Small intestine (tissue), 7 donors: ENCODE measurements at regions not wholly inside any gene's neighbourhood (a gene's known extent, or its start where the extent isn't known, plus 50 kb on each side); places are given as distances from the start of the nearest gene placed in this dataset.

Source experiments
- DNase-seq, 2 donors: peaks; one replicate each; pipeline versions ENCODE4 v3.0.0 to v3.0.0-alpha.2; 2013
- FAIRE-seq: peaks from 2 replicates; lab custom pipeline; 2012; peaks lifted over from hg19 to GRCh38; lab: Jason Lieb, UNC
- H3K27ac ChIP-seq, 3 donors: one replicate each; pipeline ENCODE4 v1.5.1; 2013; ENCODE audit warnings: low read length in 2 of 3, mild to moderate bottlenecking in 2 of 3, control low read depth in 1 of 3, inconsistent platforms in 1 of 3, low read depth in 1 of 3, moderate library complexity in 1 of 3
- H3K27me3 ChIP-seq, 3 donors: one replicate each; pipeline ENCODE4 v1.6.1; 2013; ENCODE audit warnings: low read length in 3 of 3, inconsistent platforms in 1 of 3; ENCODE audit not compliant: control insufficient read depth in 3 of 3, insufficient read depth in 3 of 3
- H3K36me3 ChIP-seq, 3 donors: one replicate each; pipeline ENCODE4 v1.6.1; 2013; ENCODE audit warnings: low read length in 3 of 3, inconsistent platforms in 1 of 3, low read depth in 1 of 3, mild to moderate bottlenecking in 1 of 3, moderate library complexity in 1 of 3; ENCODE audit not compliant: control insufficient read depth in 3 of 3, insufficient read depth in 2 of 3
- H3K4me1 ChIP-seq, 3 donors: one replicate each; pipeline ENCODE4 v1.6.1; 2013; ENCODE audit warnings: low read length in 2 of 3, inconsistent platforms in 1 of 3, low read depth in 1 of 3, mild to moderate bottlenecking in 1 of 3, moderate library complexity in 1 of 3; ENCODE audit not compliant: control insufficient read depth in 3 of 3, insufficient read depth in 2 of 3
- H3K4me3 ChIP-seq, 3 donors: one replicate each; pipeline ENCODE4 v1.5.1; 2013; ENCODE audit warnings: low read length in 3 of 3, control low read depth in 1 of 3, inconsistent platforms in 1 of 3, low read depth in 1 of 3, mild to moderate bottlenecking in 1 of 3, moderate library complexity in 1 of 3
- H3K9me3 ChIP-seq, 2 donors: one replicate each; pipeline ENCODE4 v1.6.1; 2013; ENCODE audit warnings: low read depth in 1 of 2, low read length in 1 of 2; ENCODE audit not compliant: control insufficient read depth in 2 of 2, insufficient read depth in 1 of 2
- WGBS, 3 donors: extraction: QIAGEN DNeasy Blood & Tissue Kit; methylation state at CpG; one replicate each; pipeline ENCODE4 v1.1.7; 2013; 5-methylcytosine and 5-hydroxymethylcytosine counted together
- donor health status: healthy with polysubstance abuse.
- donor health status: control.
- donor health status: control.
- donor health status: Bipolar disorder and iron deficiency.
- donor health status: healthy.

DNA sequence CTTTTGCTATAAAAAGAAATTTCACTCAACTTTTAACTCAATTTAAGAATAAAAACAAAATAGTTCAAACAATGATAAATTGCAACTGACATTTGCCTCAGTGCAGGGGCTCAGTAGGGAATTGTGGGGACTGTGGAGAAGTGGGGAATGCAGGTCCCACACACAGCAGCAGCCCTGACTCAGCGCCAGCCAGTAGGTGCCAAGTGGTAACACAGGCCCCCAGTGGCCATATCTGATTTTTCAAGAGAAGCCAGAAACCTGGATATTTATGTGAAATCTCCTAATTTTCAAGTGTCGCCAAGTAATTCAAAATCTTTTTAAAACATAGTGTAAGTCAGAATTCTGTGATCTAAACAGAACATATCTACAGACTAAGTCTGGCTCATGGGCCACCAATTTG, 186.3 kb downstream of the EN1 start:
- WGBS, 3 donors = 93 to 96% (median 93%) methylated on average over 2 of the region's 2 CpGs
- no peak for FAIRE-seq
- no peaks in the 10 kb centered on the region for H3K36me3 ChIP-seq
- no peaks in the 10 kb centered on the region for H3K27me3 ChIP-seq
- no peak overlapping the region for H3K27ac ChIP-seq
- no peak for DNase-seq
- H3K9me3 ChIP-seq = no peaks in the 10 kb centered on the region
- H3K4me1 ChIP-seq = no peaks in the 10 kb centered on the region
- no peak overlapping the region for H3K4me3 ChIP-seq

DNA sequence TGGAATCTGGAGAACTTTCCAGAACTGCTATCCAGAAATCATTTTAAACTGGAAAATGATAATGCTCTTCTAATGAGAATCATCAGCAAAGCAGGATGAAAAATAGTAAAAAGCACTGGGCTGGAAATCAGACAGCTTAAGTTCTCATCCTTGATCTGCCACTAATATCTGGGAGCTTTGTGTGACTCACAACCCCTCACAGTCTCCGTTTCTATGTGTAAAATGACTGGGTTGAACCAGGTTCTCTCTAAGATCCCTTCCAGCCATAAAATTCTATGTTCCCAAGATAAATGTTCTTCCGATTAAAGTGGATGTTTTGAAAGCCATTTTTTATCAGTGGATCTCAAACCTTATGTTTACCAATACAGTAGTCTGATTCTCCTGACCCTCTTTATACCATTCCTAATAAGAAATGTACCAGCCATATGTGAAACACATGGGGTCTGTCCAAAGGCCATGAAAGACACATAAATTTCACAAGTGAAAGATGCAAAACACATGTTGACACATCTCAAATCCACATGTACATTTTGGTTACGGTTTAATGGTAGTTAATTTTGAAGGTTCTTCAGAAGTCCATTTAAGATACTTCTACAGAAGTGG, 188.8 kb downstream of the EN1 start:
- DNase-seq (no peak), FAIRE-seq (no peak)
- no peaks in the 10 kb centered on the region for H3K27me3 ChIP-seq
- peaks cover 0 to 2% (median 0%) of the 10 kb centered on the region in 3 donors for H3K4me1 ChIP-seq
- WGBS, 3 donors = 84 to 90% (median 87%) methylated on average over 3 of the region's 3 CpGs
- H3K9me3 ChIP-seq = no peaks in the 10 kb centered on the region
- H3K36me3 ChIP-seq = no peaks in the 10 kb centered on the region
- no peak overlapping the region for H3K27ac ChIP-seq
- H3K4me3 ChIP-seq = no peak overlapping the region

DNA sequence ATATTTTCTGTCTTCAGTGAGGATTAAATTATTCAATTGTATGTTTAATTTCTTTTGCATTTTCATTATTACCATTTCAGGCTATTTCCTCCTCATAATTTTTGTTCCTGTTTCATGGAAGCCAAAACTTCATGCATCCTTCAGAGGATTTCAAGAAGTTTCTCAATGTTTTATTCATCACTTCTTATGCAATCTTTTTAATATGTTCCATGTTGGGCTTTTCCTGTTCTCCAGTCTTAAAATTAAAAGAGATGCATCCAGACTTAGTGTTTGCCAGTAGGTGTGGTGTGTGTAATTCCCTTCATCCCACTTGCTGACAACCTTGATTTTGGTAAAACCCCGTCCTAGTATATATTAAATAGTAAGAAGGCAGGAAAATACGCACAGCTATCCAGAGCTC, 190.0 kb downstream of the EN1 start:
- Histone ChIP-seq H3K4me3 (no peak overlapping the region), H3K27ac (no peak overlapping the region), H3K4me1 (peaks cover 0 to 2% (median 0%) of the 10 kb centered on the region in 3 donors), H3K27me3 (no peaks in the 10 kb centered on the region), H3K9me3 (no peaks in the 10 kb centered on the region), H3K36me3 (no peaks in the 10 kb centered on the region)
- DNase-seq (no peak), FAIRE-seq (no peak)
- 82 to 89% (median 83%) methylated on average over 2 of the region's 2 CpGs for WGBS, 3 donors

GRCh38 chr2:118654945-118655344, 192.5 kb downstream of the EN1 start:
- no peaks in the 10 kb centered on the region for H3K36me3 ChIP-seq

DNA sequence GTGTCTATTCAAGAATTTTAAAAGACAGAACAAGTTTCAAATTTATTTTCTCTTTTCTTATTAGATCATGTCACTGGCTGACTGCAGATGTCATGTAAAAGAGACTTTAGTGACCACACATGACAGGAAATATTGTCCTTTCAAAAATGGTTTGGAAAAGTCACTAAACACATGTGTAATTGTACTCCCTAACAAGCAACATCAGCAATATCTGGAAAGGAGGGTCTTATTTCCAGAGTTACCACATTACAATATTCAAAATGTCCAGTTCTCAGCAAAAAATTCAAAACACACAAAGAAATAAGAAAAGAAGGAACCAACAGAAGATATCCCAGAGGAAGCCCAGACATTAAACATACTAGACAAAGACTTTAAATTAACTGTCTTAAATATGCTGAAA, 197.1 kb downstream of the EN1 start:
- H3K27me3 ChIP-seq = no peaks in the 10 kb centered on the region
- no peak for FAIRE-seq
- no peak for DNase-seq
- H3K27ac ChIP-seq = no peak overlapping the region
- peaks cover 0 to 2% of the 10 kb centered on the region in 2 donors for H3K9me3 ChIP-seq
- no peak overlapping the region for H3K4me3 ChIP-seq
- no peaks in the 10 kb centered on the region for H3K36me3 ChIP-seq
- H3K4me1 ChIP-seq = peaks cover 0 to 2% (median 0%) of the 10 kb centered on the region in 3 donors

More at GRCh38 chr2:118654945-118655344, 192.5 kb downstream of the EN1 start:
- no peaks in the 10 kb centered on the region for H3K27me3 ChIP-seq
- peaks cover 0 to 2% (median 0%) of the 10 kb centered on the region in 3 donors for H3K4me1 ChIP-seq
- 43 to 57% (median 48%) methylated on average over 1 of the region's 1 CpG for WGBS, 3 donors
- DNase-seq (no peak), FAIRE-seq (no peak)
- H3K9me3 ChIP-seq = peaks cover 0 to 2% of the 10 kb centered on the region in 2 donors
- no peak overlapping the region for H3K4me3 ChIP-seq
- H3K27ac ChIP-seq = no peak overlapping the region

- Histone ChIP-seq H3K36me3 (no peaks in the 10 kb centered on the region), H3K4me3 (no peak overlapping the region), H3K4me1 (no peaks in the 10 kb centered on the region), H3K9me3 (peaks cover 0 to 2% of the 10 kb centered on the region in 2 donors), H3K27ac (no peak overlapping the region), H3K27me3 (no peaks in the 10 kb centered on the region)
- FAIRE-seq (no peak), DNase-seq (no peak)
- WGBS, 3 donors = 73 to 79% (median 74%) methylated on average over 7 of the region's 7 CpGs
Observed at GRCh38 chr2:118645876-118646275, 201.6 kb downstream of the EN1 start.

GRCh38 chr2:118644190-118644589, 203.3 kb downstream of the EN1 start:
- FAIRE-seq (no peak), DNase-seq (no peak)
- Histone ChIP-seq H3K4me3 (no peak overlapping the region), H3K27me3 (no peaks in the 10 kb centered on the region), H3K4me1 (no peaks in the 10 kb centered on the region), H3K27ac (no peak overlapping the region), H3K9me3 (no peaks in the 10 kb centered on the region), H3K36me3 (no peaks in the 10 kb centered on the region)
- WGBS, 3 donors = 37 to 48% (median 46%) methylated on average over 4 of the region's 4 CpGs

DNA sequence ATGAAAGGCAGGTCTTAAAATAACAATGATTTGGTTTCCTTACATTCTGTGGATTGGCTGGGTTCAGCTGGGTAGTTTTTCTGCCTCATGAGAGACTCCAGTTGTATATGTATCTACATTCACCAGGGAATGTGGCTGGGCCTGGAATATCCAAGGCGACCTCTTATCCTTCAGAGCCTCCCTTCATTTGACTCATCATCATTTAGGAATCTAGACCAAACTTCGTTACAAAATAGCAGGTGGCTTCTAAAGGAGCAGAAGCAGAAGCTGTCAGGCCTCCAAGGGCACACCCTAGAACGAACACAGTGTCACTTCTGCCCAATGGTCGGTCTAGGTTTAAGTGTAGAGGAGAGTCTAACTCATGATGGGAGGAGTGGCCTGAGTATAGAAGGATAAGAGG, 204.2 kb downstream of the EN1 start:
- DNase-seq (no peak), FAIRE-seq (no peak)
- H3K9me3 ChIP-seq = no peaks in the 10 kb centered on the region
- H3K4me1 ChIP-seq = no peaks in the 10 kb centered on the region
- H3K27ac ChIP-seq = no peak overlapping the region
- WGBS, 3 donors = 70 to 78% (median 74%) methylated on average over 4 of the region's 4 CpGs
- H3K4me3 ChIP-seq = no peak overlapping the region
- no peaks in the 10 kb centered on the region for H3K36me3 ChIP-seq
- H3K27me3 ChIP-seq = no peaks in the 10 kb centered on the region

- Histone ChIP-seq H3K4me1 (no peaks in the 10 kb centered on the region), H3K4me3 (no peak overlapping the region), H3K36me3 (no peaks in the 10 kb centered on the region), H3K27ac (no peak overlapping the region), H3K27me3 (no peaks in the 10 kb centered on the region), H3K9me3 (no peaks in the 10 kb centered on the region)
- FAIRE-seq = no peak
- 78 to 81% (median 78%) methylated on average over 2 of the region's 2 CpGs for WGBS, 3 donors
- no peak for DNase-seq
Observed at GRCh38 chr2:118642501-118642900, 204.9 kb downstream of the EN1 start.
